GM12878 (cell line): ENCODE measurements at regions not wholly inside any gene's neighbourhood (a gene's known extent, or its start where the extent isn't known, plus 50 kb on each side); places are given as distances from the start of the nearest gene placed in this dataset.

Source experiments
- ATAC-seq: fragments of 200-7000 bp; cut with Tn5 transposase; 3 replicates; pipeline ENCODE4 v1.9.1; 2020; ENCODE audit warnings: mild to moderate bottlenecking, moderate library complexity
- BruUV-seq: library from RNA; stranded (reverse); fragments of 400-500 nt; replicated peaks from 2 replicates; lab custom pipeline; 2021; lab: Mats Ljungman, UMichigan
- CTCF ChIA-PET: fragments of 300-600 bp; sonication (Branson Sonifier 250); formaldehyde crosslinking; extraction: SDS; loops from one replicate; lab custom pipeline; 2021; ENCODE audit warnings: inconsistent platforms; lab: Yijun Ruan, JAX
- POLR2A ChIA-PET: fragments of 350-600 bp; formaldehyde crosslinking; extraction: SDS; loops from one replicate; lab custom pipeline; 2021; ENCODE audit warnings: inconsistent platforms; lab: Charles Lee
- RAD21 ChIA-PET: fragments of 300-600 bp; sonication (Branson Sonifier 250); formaldehyde crosslinking; loops from one replicate; lab custom pipeline; 2023; ENCODE audit warnings: antibody characterized with exemption; ENCODE audit not compliant: unreplicated experiment; lab: Charles Lee
- SMC1A ChIA-PET: fragments of 300-600 bp; sonication (Branson Sonifier 250); formaldehyde crosslinking; loops from one replicate; lab custom pipeline; 2023; ENCODE audit not compliant: unreplicated experiment, uncharacterized antibody; lab: Charles Lee
- DNase-seq: peaks from one replicate; pipeline ENCODE4 v3.0.0-alpha.2; 2011; ENCODE audit warnings: low read depth, low spot score
- FAIRE-seq: peaks from 3 replicates; lab custom pipeline; 2011; peaks lifted over from hg19 to GRCh38; lab: Jason Lieb, UNC
- H2AFZ ChIP-seq: 2 replicates; pipeline ENCODE4 v1.6.0; 2011; ENCODE audit warnings: low read depth, low read length, control low read depth; ENCODE audit not compliant: control insufficient read depth
- H3K27ac ChIP-seq: 2 replicates; pipeline ENCODE4 v1.5.1; 2011; ENCODE audit warnings: control low read depth; ENCODE audit not compliant: control insufficient read depth, insufficient read depth
- H3K27me3 ChIP-seq, 2 experiments: replicated peaks in 1 of 2; 2 replicates each; pipeline versions ENCODE4 v1.6.0 to v1.6.1; 2011; ENCODE audit warnings: low read length in 1 of 2; ENCODE audit not compliant: control insufficient read depth in 2 of 2, insufficient read depth in 2 of 2
- H3K36me3 ChIP-seq, 2 experiments: 2 replicates each; pipeline ENCODE4 v1.5.1; 2011; ENCODE audit warnings: low read length in 1 of 2; ENCODE audit not compliant: control insufficient read depth in 2 of 2, insufficient read depth in 2 of 2
- H3K4me1 ChIP-seq: 2 replicates; pipeline ENCODE4 v1.6.1; 2011; ENCODE audit warnings: mild to moderate bottlenecking, low read length, moderate library complexity, mixed read lengths; ENCODE audit not compliant: control insufficient read depth, insufficient read depth
- H3K4me2 ChIP-seq: 2 replicates; pipeline ENCODE4 v1.6.0; 2011; ENCODE audit warnings: control low read depth; ENCODE audit not compliant: control insufficient read depth, insufficient read depth
- H3K4me3 ChIP-seq: fragments of 200-600 bp; sonication (generic); 2 replicates; pipeline ENCODE4 v1.5.1; 2016
- H3K79me2 ChIP-seq: 2 replicates; pipeline ENCODE4 v1.6.0; 2011; ENCODE audit warnings: low read length; ENCODE audit not compliant: control insufficient read depth, insufficient read depth
- H3K9ac ChIP-seq: 2 replicates; pipeline ENCODE4 v1.8.0; 2011; ENCODE audit warnings: low read length, control low read depth, mixed read lengths; ENCODE audit not compliant: control insufficient read depth, insufficient read depth
- H3K9me3 ChIP-seq: replicated peaks from 3 replicates; pipeline ENCODE4 v1.5.1; 2011; ENCODE audit warnings: mild to moderate bottlenecking, low read length; ENCODE audit not compliant: control insufficient read depth, insufficient read depth
- H4K20me1 ChIP-seq: 2 replicates; pipeline ENCODE4 v1.6.0; 2011; ENCODE audit not compliant: control insufficient read depth, insufficient read depth
- EGR1 ChIP-seq, 2 experiments: IDR thresholded peaks; 1 replicate in 1 of 2; 2 replicates in 1 of 2; pipeline ENCODE4 v1.6.1; 2011 to 2012; ENCODE audit warnings: low read depth in 2 of 2, low read length in 2 of 2, borderline replicate concordance in 1 of 2, mild to moderate bottlenecking in 1 of 2, moderate library complexity in 1 of 2
- NFYB ChIP-seq: IDR thresholded peaks from 2 replicates; pipeline ENCODE4 v1.6.1; 2011; ENCODE audit warnings: low read depth, mild to moderate bottlenecking, low read length, improper control_type of control experiment, moderate library complexity; ENCODE audit not compliant: insufficient read depth
- POLR2AphosphoS2 ChIP-seq: IDR thresholded peaks from 2 replicates; pipeline ENCODE4 v1.6.1; 2011; ENCODE audit warnings: low read depth, mild to moderate bottlenecking, low read length, improper control_type of control experiment, moderate library complexity
- REST ChIP-seq: IDR thresholded peaks from 2 replicates; pipeline ENCODE4 v1.6.1; 2012; ENCODE audit warnings: mild to moderate bottlenecking, low read depth, low read length
- SMARCA5 ChIP-seq: fragments of 450-650 bp; IDR thresholded peaks from 2 replicates; pipeline ENCODE4 v1.6.1; 2017; ENCODE audit warnings: mild to moderate bottlenecking
- ZBTB11 ChIP-seq: fragments of 450-650 bp; formaldehyde crosslinking; IDR thresholded peaks from 2 replicates; pipeline ENCODE4 v1.5.0; 2022; ENCODE audit warnings: mild to moderate bottlenecking, missing genetic modification characterization
- ZNF592 ChIP-seq: fragments of 450-650 bp; IDR thresholded peaks from 2 replicates; pipeline ENCODE4 v1.6.1; 2017; ENCODE audit warnings: mild to moderate bottlenecking, moderate library complexity
- WGBS: methylation state at CpG from one replicate; pipeline ENCODE4 v1.1.6; 2016; ENCODE audit warnings: low lambda C conversion rate; ENCODE audit not compliant: insufficient replicate concordance, insufficient coverage; ENCODE audit errors: missing lambda C conversion rate; 5-methylcytosine and 5-hydroxymethylcytosine counted together
- in situ Hi-C: fragments of 300-500 bp; cut with MboI; formaldehyde crosslinking; loops from 9 replicates; pipeline ENCODE4 v1.14.3; 2018; ENCODE audit warnings: mixed read lengths
- intact Hi-C: fragments of 100-400 bp; cut with micrococcal nuclease; formaldehyde crosslinking; loops from one replicate; pipeline ENCODE4 v1.14.2; 2022; ENCODE audit not compliant: unreplicated experiment

- Histone ChIP-seq H3K4me3 (no peak overlapping the region), H3K36me3 (no peaks in the 10 kb centered on the region), H3K27ac (no peak overlapping the region), H2AFZ (no peak overlapping the region), H3K27me3 (no peaks in the 10 kb centered on the region), H3K79me2 (no peaks in the 10 kb centered on the region), H3K4me1 (peaks cover 25% of the 10 kb centered on the region), H3K9ac (no peak overlapping the region), H3K9me3 (no peaks in the 10 kb centered on the region), H3K4me2 (no peak overlapping the region), H4K20me1 (no peaks in the 10 kb centered on the region)
- intact Hi-C loops (no loop called here), in situ Hi-C loops (no loop called here)
- no peak for DNase-seq
- FAIRE-seq = no peak
- TF ChIP-seq ZNF592 = no peak
- TF ChIP-seq REST = no peak
- no peak for TF ChIP-seq POLR2AphosphoS2
- TF ChIP-seq NFYB = no peak
- no peak for TF ChIP-seq ZBTB11 (CRISPR knock-in tag)
- TF ChIP-seq EGR1 (IDR thresholded peaks at IDR 0.05; ENCODE audit: borderline replicate concordance in 1 of 2, low read depth in 2 of 2, low read length in 2 of 2) = no peak
- TF ChIP-seq SMARCA5 = no peak
- RAD21 ChIA-PET = interaction anchor here (0.9 to 1.9 kb wide), 9 partner anchors 8 to 314 kb away, joined by 3 to 9 read pairs (median 4); no protein-coding TSS in a partner anchor
- POLR2A ChIA-PET = interaction anchor here (0.5 to 1.2 kb wide), 9 partner anchors 9 to 308 kb away, joined by 3 to 7 read pairs (median 4); no protein-coding TSS in a partner anchor
- no TSS peak for BruUV-seq
- SMC1A ChIA-PET = interaction anchor here (0.7 to 4.5 kb wide), 14 partner anchors 9 to 314 kb away, joined by 3 to 43 read pairs (median 4); no protein-coding TSS in a partner anchor
- WGBS = 93% methylated on average over 2 of the region's 2 CpGs
- ATAC-seq = no peak
- CTCF ChIA-PET = interaction anchor here (1.1 to 1.9 kb wide), 3 partner anchors 9 to 287 kb away, joined by 3 to 4 read pairs (median 3); no protein-coding TSS in a partner anchor
Measured at GRCh38 chr6:113620386-113620785, 236.8 kb upstream of the MARCKS start.
